Keratinocyte (primary cell): ENCODE measurements at regions not wholly inside any gene's neighbourhood (a gene's known extent, or its start where the extent isn't known, plus 50 kb on each side); places are given as distances from the start of the nearest gene placed in this dataset.

Experiments
- DNase-seq: peaks from one replicate; pipeline ENCODE4 v3.0.0-alpha.2; 2011; ENCODE audit warnings: low read depth, missing footprints, low spot score
- FAIRE-seq: peaks from 2 replicates; lab custom pipeline; 2011; peaks lifted over from hg19 to GRCh38; lab: Jason Lieb, UNC
- H2AFZ ChIP-seq: 2 replicates; pipeline ENCODE4 v1.6.0; 2012; ENCODE audit warnings: low read length, control low read depth, inconsistent platforms; ENCODE audit not compliant: control insufficient read depth
- H3K27ac ChIP-seq: 2 replicates; pipeline ENCODE4 v1.5.1; 2011; ENCODE audit warnings: low read length; ENCODE audit not compliant: control insufficient read depth, insufficient read depth
- H3K27me3 ChIP-seq: 3 replicates; pipeline ENCODE4 v1.6.0; 2011; ENCODE audit warnings: low read length; ENCODE audit not compliant: control insufficient read depth, insufficient read depth; ENCODE audit errors: extremely low read depth
- H3K36me3 ChIP-seq, 2 experiments: 2 replicates in 1 of 2; 3 replicates in 1 of 2; pipeline ENCODE4 v1.5.1; 2011; ENCODE audit warnings: low read length in 2 of 2, mild to moderate bottlenecking in 1 of 2; ENCODE audit not compliant: control insufficient read depth in 2 of 2, insufficient read depth in 2 of 2; ENCODE audit errors: extremely low read depth in 1 of 2
- H3K4me1 ChIP-seq: 3 replicates; pipeline ENCODE4 v1.5.1; 2011; ENCODE audit warnings: low read length; ENCODE audit not compliant: control insufficient read depth, insufficient read depth; ENCODE audit errors: extremely low read depth
- H3K4me2 ChIP-seq: 3 replicates; pipeline ENCODE4 v1.6.0; 2011; ENCODE audit warnings: low read depth, low read length; ENCODE audit not compliant: control insufficient read depth, insufficient read depth; ENCODE audit errors: extremely low read depth
- H3K4me3 ChIP-seq, 3 experiments: fragments of 200-600 bp in 1 of 3; sonication (generic) in 1 of 3; 2 replicates in 2 of 3; 3 replicates in 1 of 3; pipeline ENCODE4 v1.5.1; 2011 to 2016; ENCODE audit warnings: low read length in 3 of 3, mild to moderate bottlenecking in 3 of 3, control low read depth in 2 of 3, inconsistent platforms in 1 of 3, low read depth in 1 of 3, mixed read lengths in 1 of 3, mixed run types in 1 of 3, moderate library complexity in 1 of 3; ENCODE audit not compliant: control insufficient read depth in 2 of 3, insufficient read depth in 2 of 3; ENCODE audit errors: extremely low read depth in 1 of 3
- H3K79me2 ChIP-seq: 2 replicates; pipeline ENCODE4 v1.6.0; 2012; ENCODE audit warnings: low read length; ENCODE audit not compliant: control insufficient read depth, insufficient read depth
- H3K9ac ChIP-seq: 3 replicates; pipeline ENCODE4 v1.6.0; 2011; ENCODE audit warnings: low read length; ENCODE audit not compliant: control insufficient read depth, insufficient read depth; ENCODE audit errors: extremely low read depth
- H3K9me1 ChIP-seq: 3 replicates; pipeline ENCODE4 v1.6.0; 2011; ENCODE audit warnings: low read length; ENCODE audit not compliant: control insufficient read depth, insufficient read depth; ENCODE audit errors: extremely low read depth
- H3K9me3 ChIP-seq: 2 replicates; pipeline ENCODE4 v1.5.1; 2012; ENCODE audit warnings: low read depth, low read length; ENCODE audit not compliant: control insufficient read depth
- H4K20me1 ChIP-seq: 3 replicates; pipeline ENCODE4 v1.6.0; 2011; ENCODE audit warnings: low read length; ENCODE audit not compliant: control insufficient read depth, insufficient read depth; ENCODE audit errors: extremely low read depth
- CTCF ChIP-seq, 3 experiments: IDR thresholded peaks in 1 of 3; conservative IDR thresholded peaks in 1 of 3; optimal IDR thresholded peaks in 1 of 3; 2 replicates in 2 of 3; 3 replicates in 1 of 3; pipeline versions ENCODE3 to v1.5.1; 2011; ENCODE audit warnings: low read length in 3 of 3, mild to moderate bottlenecking in 3 of 3, moderate library complexity in 2 of 3, control low read depth in 1 of 3, inconsistent platforms in 1 of 3; ENCODE audit not compliant: insufficient read depth in 2 of 3; ENCODE audit errors: extremely low read depth in 1 of 3
- EZH2 ChIP-seq: IDR thresholded peaks from one replicate; pipeline ENCODE4 v1.6.1; 2012; ENCODE audit warnings: inconsistent platforms, mild to moderate bottlenecking, low read length, moderate library complexity
- dilution Hi-C: fragments of 300-500 bp; cut with MboI; formaldehyde crosslinking; loops from one replicate; pipeline ENCODE4 v1.7.0; 2020; ENCODE audit warnings: low sequenced_read_pairs; ENCODE audit not compliant: extremely low pct_ligation_motif_present

- no peaks in the 10 kb centered on the region for H3K9me3 ChIP-seq
- H3K36me3 ChIP-seq: no peaks in the 10 kb centered on the region
- TF ChIP-seq EZH2 (no peak), CTCF (optimal IDR thresholded peaks at IDR 0.05 in 1 of 3, IDR thresholded peaks at IDR 0.05 in 1 of 3, conservative IDR thresholded peaks at IDR 0.05 in 1 of 3; ENCODE audit: extremely low read depth in 1 of 3, insufficient read depth in 2 of 3, low read length in 3 of 3) (no peak)
- no peak overlapping the region for H3K4me3 ChIP-seq
- H3K4me1 ChIP-seq: no peaks in the 10 kb centered on the region
- H3K27ac ChIP-seq: no peak overlapping the region
- DNase-seq (no peak), FAIRE-seq (no peak)
- H3K9me1 ChIP-seq: no peaks in the 10 kb centered on the region
- no peaks in the 10 kb centered on the region for H4K20me1 ChIP-seq
- no peaks in the 10 kb centered on the region for H3K79me2 ChIP-seq
- no peak overlapping the region for H3K9ac ChIP-seq
- dilution Hi-C loops: no loop called here
- no peaks in the 10 kb centered on the region for H3K27me3 ChIP-seq
- no peak overlapping the region for H2AFZ ChIP-seq
- no peak overlapping the region for H3K4me2 ChIP-seq
Measured at GRCh38 chr6:126461045-126461444, 121.1 kb downstream of the CENPW start.

- H3K9me1 ChIP-seq: no peaks in the 10 kb centered on the region
- FAIRE-seq: no peak
- H3K9me3 ChIP-seq: no peaks in the 10 kb centered on the region
- H3K27me3 ChIP-seq: no peaks in the 10 kb centered on the region
- no peak overlapping the region for H3K4me2 ChIP-seq
- no peak overlapping the region for H2AFZ ChIP-seq
- no peaks in the 10 kb centered on the region for H3K79me2 ChIP-seq
- DNase-seq: no peak
- H3K9ac ChIP-seq: no peak overlapping the region
- no peaks in the 10 kb centered on the region for H3K36me3 ChIP-seq
- H3K4me3 ChIP-seq: no peak overlapping the region
- no peaks in the 10 kb centered on the region for H4K20me1 ChIP-seq
- no peak overlapping the region for H3K27ac ChIP-seq
- no peaks in the 10 kb centered on the region for H3K4me1 ChIP-seq
- TF ChIP-seq CTCF (optimal IDR thresholded peaks at IDR 0.05 in 1 of 3, IDR thresholded peaks at IDR 0.05 in 1 of 3, conservative IDR thresholded peaks at IDR 0.05 in 1 of 3; ENCODE audit: extremely low read depth in 1 of 3, insufficient read depth in 2 of 3, low read length in 3 of 3) (no peak), EZH2 (no peak)
- dilution Hi-C loops: no loop called here
Measured at GRCh38 chr6:126464245-126464644, 124.3 kb downstream of the CENPW start.
